HG03575 (cell line): ENCODE measurements at regions not wholly inside any gene's neighbourhood (a gene's known extent, or its start where the extent isn't known, plus 50 kb on each side); places are given as distances from the start of the nearest gene placed in this dataset.
"Not testable (repeated sequence)": the region's sequence is repeated elsewhere in the genome, so short reads cannot be mapped to it uniquely, and the experiment has no call there.

Experiments
- ATAC-seq: cut with Tn5 transposase; IDR thresholded peaks from one replicate; pipeline ENCODE4 v1.9.1; 2021; ENCODE audit not compliant: unreplicated experiment, insufficient number of reproducible peaks, low FRiP score; ENCODE audit errors: extremely low read depth

DNA sequence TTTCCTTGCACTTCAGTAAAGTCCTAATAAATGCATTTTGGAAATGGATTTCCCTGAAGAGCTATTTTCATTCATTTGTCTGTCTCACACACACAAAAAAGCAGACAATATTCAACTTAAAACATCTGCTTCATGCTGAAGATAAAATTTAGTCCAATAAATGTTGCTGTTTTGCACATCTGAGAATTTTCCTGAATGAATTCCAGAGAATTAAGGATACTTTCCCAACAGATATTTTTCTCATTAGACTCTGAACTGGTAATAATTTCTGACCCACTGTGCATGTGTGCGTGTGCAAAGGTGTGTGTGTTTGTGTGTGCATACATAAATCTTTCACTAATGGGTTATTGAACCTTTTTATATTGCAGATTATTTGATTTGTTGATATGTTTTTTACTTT, 390.2 kb upstream of the TMEFF2 start:
- no peak for ATAC-seq

DNA sequence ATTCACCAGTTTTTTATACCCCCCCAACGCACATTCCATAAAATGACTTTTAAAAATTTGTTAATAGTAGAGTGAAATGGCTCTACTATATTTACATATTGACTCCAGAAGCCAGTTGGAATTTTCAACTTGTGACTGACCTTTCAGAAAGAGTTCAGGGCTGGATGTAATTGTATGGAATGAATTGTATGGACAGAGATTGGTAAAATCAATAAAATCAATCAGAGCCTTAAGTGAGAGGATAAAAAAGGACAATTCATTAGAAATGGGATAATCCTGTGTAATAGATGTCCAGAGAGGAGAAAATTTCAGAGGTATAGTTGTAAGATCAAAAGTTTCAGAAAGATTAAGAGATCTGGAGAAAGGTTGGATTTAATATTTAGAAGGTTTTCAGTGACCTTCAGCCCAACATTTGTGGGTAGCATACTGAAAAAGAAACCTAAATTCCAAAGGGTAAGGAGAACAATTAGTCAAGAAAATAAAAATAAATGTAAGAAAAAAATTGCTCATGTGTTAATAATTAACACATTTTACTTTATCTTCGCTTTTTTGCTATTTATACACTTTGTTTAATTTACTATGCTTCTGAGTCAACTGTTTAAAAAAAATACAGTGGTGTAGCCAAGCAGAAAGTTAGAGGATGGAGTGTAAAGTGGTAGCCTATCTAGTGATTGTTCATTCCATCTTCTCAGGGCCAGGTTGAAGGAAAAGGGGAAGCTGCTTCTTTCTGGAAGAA, 385.4 kb upstream of the TMEFF2 start:
- ATAC-seq = no peak

GRCh38 chr2:192578780-192579179, 384.0 kb upstream of the TMEFF2 start:
- no peak for ATAC-seq

GRCh38 chr2:192577706-192578105, 383.0 kb upstream of the TMEFF2 start:
- no peak for ATAC-seq

DNA sequence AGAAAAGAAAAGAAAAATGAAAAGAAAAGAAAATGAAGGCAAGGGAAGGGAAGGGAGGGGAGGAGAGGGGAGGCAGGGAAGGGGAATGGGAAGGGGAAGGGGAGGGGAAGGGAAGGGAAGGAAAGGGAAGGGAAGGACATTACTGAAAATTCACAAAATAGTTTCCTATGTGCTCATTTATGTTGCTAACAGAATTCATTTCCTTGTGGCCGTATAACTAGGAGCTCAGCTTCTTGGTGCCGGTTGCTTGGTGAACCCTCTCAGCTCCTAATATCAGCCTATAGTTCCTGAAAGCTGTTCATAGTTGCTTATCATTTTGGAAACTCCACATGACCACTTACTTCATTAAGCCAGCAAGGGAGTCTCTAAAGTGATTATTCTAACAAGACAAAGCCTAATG, 379.8 kb upstream of the TMEFF2 start:
- ATAC-seq = no peak

DNA sequence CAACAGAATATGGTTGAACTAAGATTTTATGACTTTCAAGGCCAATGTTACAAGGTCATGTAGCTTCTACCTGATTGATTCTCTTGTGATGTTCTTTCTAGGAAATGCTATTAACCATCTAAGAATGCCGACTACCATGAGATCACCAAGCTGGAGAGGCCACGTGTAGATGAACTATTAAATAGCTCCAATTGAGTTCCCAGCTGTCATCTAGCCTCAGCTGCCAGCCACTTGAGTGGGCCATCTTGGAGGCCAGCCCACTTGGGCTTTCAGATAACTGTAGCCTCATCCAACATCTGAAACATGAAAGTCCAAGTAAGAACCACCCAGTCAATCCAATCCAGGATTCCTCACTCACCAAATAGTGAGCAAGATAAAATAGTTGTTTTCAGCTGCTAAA, 376.9 kb upstream of the TMEFF2 start:
- no peak for ATAC-seq

- no peak for ATAC-seq
These were observed 376.1 kb upstream of the TMEFF2 start for GRCh38 chr2:192570788-192571187.

- no peak for ATAC-seq
These were observed 372.1 kb upstream of the TMEFF2 start for GRCh38 chr2:192566863-192567262.

DNA sequence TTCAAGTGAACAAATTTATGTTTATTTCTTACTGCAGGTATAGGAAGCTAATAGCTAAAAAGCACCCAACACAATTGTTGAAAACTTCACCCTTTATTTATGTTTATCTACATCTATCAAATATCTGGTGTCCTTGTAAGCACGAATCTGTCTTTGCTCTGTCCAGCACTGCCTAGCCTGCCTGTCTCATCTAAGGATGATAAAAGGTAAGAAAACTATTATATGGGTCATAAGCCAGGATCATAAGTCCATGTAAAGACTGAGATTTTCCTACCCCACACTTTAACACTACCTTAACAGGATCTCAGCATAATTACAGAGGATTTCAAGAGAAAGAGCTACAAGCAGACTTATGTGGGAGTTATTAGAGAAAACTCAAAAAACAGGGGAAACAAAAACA, 365.6 kb upstream of the TMEFF2 start:
- no peak for ATAC-seq

DNA sequence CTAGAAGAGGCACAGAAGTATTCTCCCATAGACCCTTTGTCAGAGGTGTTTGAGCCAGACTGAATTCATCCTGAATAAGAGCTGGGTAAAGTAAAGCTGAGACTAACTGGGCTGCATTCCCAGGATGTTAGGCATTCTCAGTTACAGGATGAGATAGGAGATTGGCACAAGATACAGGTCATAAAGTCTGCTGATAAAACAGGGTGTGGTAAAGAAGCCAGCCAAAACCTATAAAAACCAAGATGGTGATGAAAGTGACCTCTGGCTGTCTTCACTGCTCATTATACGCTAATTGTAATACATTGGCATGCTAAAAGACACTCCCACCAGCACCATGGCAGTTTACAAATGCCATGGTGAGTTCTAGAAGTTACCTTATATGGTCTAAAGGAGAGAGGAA, 364.9 kb upstream of the TMEFF2 start:
- no peak for ATAC-seq

- ATAC-seq = no peak
These were observed 363.9 kb upstream of the TMEFF2 start for GRCh38 chr2:192558637-192559036.

GRCh38 chr2:192555740-192556139, 361.0 kb upstream of the TMEFF2 start:
- ATAC-seq = no peak

GRCh38 chr2:192551760-192552159, 357.0 kb upstream of the TMEFF2 start:
- ATAC-seq = no peak

DNA sequence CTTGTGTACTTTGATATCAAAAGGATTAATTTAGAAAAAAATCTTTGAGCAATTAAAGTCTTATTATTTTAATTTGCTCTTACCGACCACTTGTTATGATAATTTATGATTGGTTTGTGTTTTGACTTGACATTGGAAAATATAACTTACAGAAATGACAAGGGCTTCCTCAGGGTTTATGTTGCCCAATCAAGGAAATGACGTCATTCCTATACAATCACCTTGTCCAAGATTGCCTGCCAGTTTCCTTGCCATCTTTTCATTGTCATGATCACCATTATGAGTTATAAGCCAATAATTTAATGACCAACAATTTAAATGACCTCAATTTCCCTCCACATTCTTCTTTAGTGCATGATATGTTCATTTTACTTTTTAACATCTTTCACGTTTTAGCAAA, 351.8 kb upstream of the TMEFF2 start:
- no peak for ATAC-seq

DNA sequence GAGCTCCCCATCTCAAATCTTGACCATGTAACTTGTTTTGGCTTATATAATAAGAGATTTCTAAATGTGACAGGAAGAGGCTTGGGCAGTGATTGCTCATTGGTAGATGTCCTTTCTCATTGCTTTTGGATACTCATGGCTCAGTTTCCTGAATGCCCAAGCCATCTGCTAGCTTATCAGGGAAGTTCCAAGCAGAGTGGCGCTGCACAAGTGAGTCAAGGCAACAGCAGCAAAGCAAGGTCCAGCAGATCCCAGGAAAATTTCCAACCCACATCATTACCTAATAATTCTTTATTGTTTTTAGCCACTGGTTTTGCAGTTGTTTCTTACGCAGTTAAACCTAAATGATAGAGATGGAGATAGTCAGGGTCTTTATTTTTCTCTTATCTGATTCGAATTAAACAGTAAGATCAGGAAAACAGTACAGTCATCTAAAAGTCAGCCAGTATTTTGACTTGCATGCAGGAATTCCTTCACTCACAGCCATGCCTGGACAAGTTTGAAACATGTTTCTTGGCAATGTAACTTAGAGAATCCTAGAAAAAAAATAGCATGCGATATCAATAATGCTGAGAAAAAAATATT, 349.7 kb upstream of the TMEFF2 start:
- no peak for ATAC-seq

DNA sequence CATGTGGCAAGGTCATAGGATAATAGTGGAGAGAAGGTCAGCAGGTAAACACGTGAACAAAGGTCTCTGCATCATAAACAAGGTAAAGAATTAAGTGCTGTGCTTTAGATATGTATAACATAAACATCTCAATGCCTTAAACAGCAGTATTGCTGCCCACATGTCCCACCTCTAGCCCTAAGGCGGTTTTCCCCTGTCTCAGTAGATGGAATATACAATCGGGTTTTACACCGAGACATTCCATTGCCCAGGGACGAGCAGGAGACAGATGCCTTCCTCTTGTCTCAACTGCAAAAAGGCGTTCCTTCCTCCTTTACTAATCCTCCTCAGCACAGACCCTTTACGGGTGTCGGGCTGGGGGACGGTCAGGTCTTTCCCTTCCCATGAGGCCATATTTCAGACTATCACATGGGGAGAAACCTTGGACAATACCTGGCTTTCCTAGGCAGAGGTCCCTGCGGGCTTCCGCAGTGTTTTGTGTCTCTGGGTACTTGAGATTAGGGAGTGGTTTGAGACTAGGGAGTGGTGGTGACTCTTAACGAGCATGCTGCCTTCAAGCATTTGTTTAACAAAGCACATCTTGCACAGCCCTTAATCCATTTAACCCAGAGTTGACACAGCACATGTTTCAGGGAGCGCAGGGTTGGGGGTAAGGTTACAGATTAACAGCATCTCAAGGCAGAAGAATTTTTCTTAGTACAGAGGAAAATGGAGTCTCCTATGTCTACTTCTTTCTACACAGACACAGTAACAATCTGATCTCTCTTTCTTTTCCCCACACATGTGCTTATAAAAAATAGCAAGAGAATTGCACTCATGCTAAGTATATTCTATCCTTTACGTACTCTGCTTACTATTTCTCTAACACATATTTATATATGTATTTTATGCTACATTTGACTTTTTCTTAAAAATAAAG, 347.7 kb upstream of the TMEFF2 start:
- not testable (repeated sequence) for ATAC-seq

DNA sequence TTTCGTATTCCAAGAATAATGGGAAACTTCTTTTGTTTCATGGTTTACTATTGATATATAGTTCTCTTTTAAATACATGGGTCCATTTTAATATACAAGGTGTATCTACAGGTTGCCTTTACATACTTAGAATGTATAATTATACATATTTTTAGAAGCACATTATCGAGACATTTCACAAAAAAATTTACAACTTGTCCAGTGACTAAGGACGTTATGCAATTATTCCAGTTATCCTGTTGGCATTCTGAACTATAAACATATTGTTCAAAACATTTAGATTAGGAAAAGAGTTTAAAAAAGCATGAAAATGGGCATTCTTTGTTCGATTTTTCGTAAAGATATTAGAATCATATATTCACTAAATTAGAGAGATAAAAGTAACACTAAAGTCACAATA, 344.6 kb upstream of the TMEFF2 start:
- no peak for ATAC-seq

DNA sequence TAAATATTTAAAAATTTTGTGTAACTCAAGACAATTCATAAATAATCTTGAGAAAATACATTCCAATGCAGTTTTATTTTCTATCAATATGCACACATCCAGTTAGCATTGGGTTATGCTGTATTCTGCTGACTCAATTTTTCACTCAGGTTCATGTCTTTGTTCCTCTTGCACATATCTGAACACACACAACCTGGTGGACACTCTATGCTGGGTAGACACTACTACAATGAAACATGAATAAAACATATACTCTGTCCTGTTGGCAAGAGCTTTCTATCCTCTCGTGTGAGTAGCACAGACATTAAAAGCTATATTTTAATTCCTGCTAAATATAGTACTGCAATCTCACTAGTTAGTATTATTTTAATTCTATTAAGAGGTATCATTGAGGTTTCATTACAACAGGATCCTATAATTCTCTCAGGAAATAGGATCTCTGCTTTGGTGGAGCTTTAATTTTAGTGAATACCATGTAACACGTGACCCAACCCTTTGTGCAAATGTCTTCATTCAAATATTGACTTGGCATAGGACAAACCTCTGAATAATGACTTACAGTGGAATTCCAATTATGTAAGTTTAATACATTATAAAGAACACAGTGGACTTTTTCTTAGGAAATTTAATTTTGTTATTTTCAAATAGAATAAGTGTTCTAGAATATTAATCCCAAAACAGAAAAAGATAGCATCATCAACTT, 342.3 kb upstream of the TMEFF2 start:
- no peak for ATAC-seq
